H9 (cell line): ENCODE measurements at regions not wholly inside any gene's neighbourhood (a gene's known extent, or its start where the extent isn't known, plus 50 kb on each side); places are given as distances from the start of the nearest gene placed in this dataset.

Experiments used
- DNase-seq: peaks from one replicate; pipeline ENCODE4 v3.0.0-alpha.2; 2017
- H2AFZ ChIP-seq: one replicate; pipeline ENCODE4 v1.6.1; 2013; ENCODE audit warnings: mild to moderate bottlenecking, low read length, control low read depth, moderate library complexity
- H2AK5ac ChIP-seq: 2 replicates; pipeline ENCODE4 v1.6.1; 2013; ENCODE audit warnings: low read length, control low read depth, mixed read lengths; ENCODE audit not compliant: insufficient read length
- H2BK120ac ChIP-seq: one replicate; pipeline ENCODE4 v1.6.1; 2013; ENCODE audit warnings: low read depth, mild to moderate bottlenecking, low read length, control low read depth, inconsistent platforms; ENCODE audit not compliant: poor library complexity, severe bottlenecking
- H2BK12ac ChIP-seq: 2 replicates; pipeline ENCODE4 v1.6.1; 2013; ENCODE audit warnings: low read length, control low read depth, mixed read lengths, low read depth; ENCODE audit not compliant: insufficient read length
- H2BK15ac ChIP-seq: 2 replicates; pipeline ENCODE4 v1.6.1; 2013; ENCODE audit warnings: low read depth, low read length, control low read depth
- H2BK20ac ChIP-seq: one replicate; pipeline ENCODE4 v1.6.1; 2013; ENCODE audit warnings: low read depth, mild to moderate bottlenecking, low read length, control low read depth, inconsistent platforms; ENCODE audit not compliant: poor library complexity, severe bottlenecking
- H2BK5ac ChIP-seq: 2 replicates; pipeline ENCODE4 v1.6.1; 2013; ENCODE audit warnings: low read length, control low read depth, mixed read lengths; ENCODE audit not compliant: insufficient read length
- H3K14ac ChIP-seq: 2 replicates; pipeline ENCODE4 v1.6.1; 2013; ENCODE audit warnings: low read length, control low read depth; ENCODE audit not compliant: insufficient read depth
- H3K18ac ChIP-seq: 2 replicates; pipeline ENCODE4 v1.6.1; 2013; ENCODE audit warnings: low read depth, mild to moderate bottlenecking, mixed read lengths, low read length, control low read depth; ENCODE audit not compliant: insufficient read length
- H3K23ac ChIP-seq: 2 replicates; pipeline ENCODE4 v1.6.1; 2013; ENCODE audit warnings: low read length, control low read depth, mixed read lengths, low read depth; ENCODE audit not compliant: insufficient read length
- H3K23me2 ChIP-seq: 2 replicates; pipeline ENCODE4 v1.6.1; 2013; ENCODE audit warnings: low read depth, mild to moderate bottlenecking, mixed read lengths, low read length, control low read depth; ENCODE audit not compliant: insufficient read length, poor library complexity, severe bottlenecking
- H3K27ac ChIP-seq: 2 replicates; pipeline ENCODE4 v1.5.1; 2013; ENCODE audit warnings: low read length, control low read depth, mixed read lengths, low read depth; ENCODE audit not compliant: insufficient read length
- H3K27me3 ChIP-seq: 2 replicates; pipeline ENCODE4 v1.6.1; 2013; ENCODE audit warnings: low read length, control low read depth, inconsistent platforms; ENCODE audit not compliant: insufficient read depth
- H3K4ac ChIP-seq: 2 replicates; pipeline ENCODE4 v1.6.1; 2013; ENCODE audit warnings: low read depth, mild to moderate bottlenecking, control low read depth, inconsistent platforms, low read length, moderate library complexity
- H3K4me1 ChIP-seq: 2 replicates; pipeline ENCODE4 v1.6.1; 2013; ENCODE audit warnings: low read length, control low read depth, inconsistent platforms; ENCODE audit not compliant: insufficient read depth
- H3K4me2 ChIP-seq: 2 replicates; pipeline ENCODE4 v1.6.1; 2013; ENCODE audit warnings: low read length, control low read depth, mixed read lengths; ENCODE audit not compliant: insufficient read length, insufficient read depth
- H3K56ac ChIP-seq: 2 replicates; pipeline ENCODE4 v1.6.1; 2013; ENCODE audit warnings: low read depth, mild to moderate bottlenecking, mixed read lengths, low read length, control low read depth; ENCODE audit not compliant: insufficient read length
- H3K79me1 ChIP-seq: 2 replicates; pipeline ENCODE4 v1.6.1; 2013; ENCODE audit warnings: low read depth, mild to moderate bottlenecking, moderate library complexity, low read length, control low read depth, inconsistent platforms; ENCODE audit not compliant: insufficient read depth, poor library complexity, severe bottlenecking
- H3K79me2 ChIP-seq: 2 replicates; pipeline ENCODE4 v1.6.1; 2013; ENCODE audit warnings: low read length, control low read depth, inconsistent platforms; ENCODE audit not compliant: insufficient read depth
- H3K9ac ChIP-seq: 2 replicates; pipeline ENCODE4 v1.6.1; 2013; ENCODE audit warnings: low read length, control low read depth, mixed read lengths; ENCODE audit not compliant: insufficient read length; ENCODE audit errors: extremely low read depth
- H3K9me3 ChIP-seq: one replicate; pipeline ENCODE4 v1.6.1; 2013; ENCODE audit warnings: low read depth, low read length, inconsistent platforms; ENCODE audit not compliant: control insufficient read depth
- H3T11ph ChIP-seq: one replicate; pipeline ENCODE4 v1.6.1; 2013; ENCODE audit warnings: mild to moderate bottlenecking, low read length, control low read depth, inconsistent platforms
- H4K20me1 ChIP-seq: one replicate; pipeline ENCODE4 v1.6.1; 2013; ENCODE audit not compliant: control insufficient read depth, insufficient read length, insufficient read depth
- H4K5ac ChIP-seq: 2 replicates; pipeline ENCODE4 v1.6.1; 2013; ENCODE audit warnings: low read depth, mild to moderate bottlenecking, mixed read lengths, low read length, control low read depth; ENCODE audit not compliant: insufficient read length
- H4K8ac ChIP-seq: replicated peaks from 2 replicates; pipeline ENCODE4 v1.6.1; 2013; ENCODE audit warnings: low read length, control low read depth, mixed read lengths, low read depth; ENCODE audit not compliant: insufficient read length
- H4K91ac ChIP-seq: 2 replicates; pipeline ENCODE4 v1.6.1; 2013; ENCODE audit warnings: low read depth, mild to moderate bottlenecking, moderate library complexity, mixed read lengths, low read length, control low read depth; ENCODE audit not compliant: insufficient read length
- H3K27ac Mint-ChIP-seq, 3 experiments: 2 replicates in 2 of 3; 3 replicates in 1 of 3; pipeline ENCODE4 v1.8.0; 2020 to 2021; ENCODE audit warnings: mixed read lengths in 3 of 3, mild to moderate bottlenecking in 1 of 3, moderate library complexity in 1 of 3
- H3K27me3 Mint-ChIP-seq: 2 replicates; pipeline ENCODE4 v1.8.0; 2021; ENCODE audit warnings: low read depth, mild to moderate bottlenecking, moderate library complexity, mixed read lengths
- H3K36me3 Mint-ChIP-seq, 3 experiments: 2 replicates in 2 of 3; 3 replicates in 1 of 3; pipeline ENCODE4 v1.8.0; 2020 to 2021; ENCODE audit warnings: low read depth in 3 of 3, mixed read lengths in 3 of 3; ENCODE audit not compliant: insufficient read depth in 1 of 3
- H3K4me1 Mint-ChIP-seq, 2 experiments: 2 replicates each; pipeline ENCODE4 v1.8.0; 2020; ENCODE audit warnings: mixed read lengths in 2 of 2
- H3K4me3 Mint-ChIP-seq, 2 experiments: 2 replicates in 1 of 2; 3 replicates in 1 of 2; pipeline ENCODE4 v1.8.0; 2020 to 2021; ENCODE audit warnings: mild to moderate bottlenecking in 2 of 2, mixed read lengths in 2 of 2, moderate library complexity in 1 of 2
- H3K9me3 Mint-ChIP-seq, 2 experiments: 2 replicates in 1 of 2; 3 replicates in 1 of 2; pipeline ENCODE4 v1.8.0; 2020; ENCODE audit warnings: mild to moderate bottlenecking in 2 of 2, mixed read lengths in 2 of 2, moderate library complexity in 1 of 2
- CTCF ChIP-seq: fragments of 200-600 bp; sonication (generic); conservative IDR thresholded peaks from 3 replicates; pipeline ENCODE4 v1.8.0; 2021; ENCODE audit warnings: antibody characterized with exemption, mild to moderate bottlenecking
- WGBS: extraction: QIAGEN DNeasy Blood & Tissue Kit; methylation state at CpG from one replicate; pipeline ENCODE4 v1.1.7; 2013; ENCODE audit warnings: missing lambda C conversion rate, low lambda C conversion rate, mixed read lengths; ENCODE audit not compliant: insufficient read length; ENCODE audit errors: extremely low coverage; 5-methylcytosine and 5-hydroxymethylcytosine counted together

GRCh38 chr16:65468133-65468532 is 346.3 kb upstream of the CDH11 start:
- H4K8ac ChIP-seq = no peak overlapping the region
- no peak overlapping the region for H3K14ac ChIP-seq
- H4K20me1 ChIP-seq = no peaks in the 10 kb centered on the region
- H2BK15ac ChIP-seq = no peak overlapping the region
- no peaks in the 10 kb centered on the region for H3K23me2 ChIP-seq
- H3K79me2 ChIP-seq = no peaks in the 10 kb centered on the region
- no peaks in the 10 kb centered on the region for H3K4me1 Mint-ChIP-seq
- H3K27ac Mint-ChIP-seq = no peak overlapping the region
- peaks cover 0 to 3% of the 10 kb centered on the region in 2 experiments; a peak in 2 of 5 replicates for H3K9me3 Mint-ChIP-seq
- no peaks in the 10 kb centered on the region; the same call in 1 of the 2 replicates for H3K4me1 ChIP-seq
- no peak overlapping the region for H4K91ac ChIP-seq
- WGBS = no CpG with 5 or more reads among the region's 1 CpG
- H3K56ac ChIP-seq = no peak overlapping the region
- H3K4me3 Mint-ChIP-seq = no peak overlapping the region
- no peaks in the 10 kb centered on the region for H3K36me3 Mint-ChIP-seq
- no peak overlapping the region for H3K9ac ChIP-seq
- H4K5ac ChIP-seq = no peak overlapping the region
- no peak overlapping the region for H3K4ac ChIP-seq
- DNase-seq = no peak
- no peaks in the 10 kb centered on the region for H3K9me3 ChIP-seq
- H3K27ac ChIP-seq = no peak overlapping the region
- H3K4me2 ChIP-seq = no peak overlapping the region
- no peak for TF ChIP-seq CTCF
- H3T11ph ChIP-seq = no peak overlapping the region
- H2BK20ac ChIP-seq = no peak overlapping the region
- H2BK12ac ChIP-seq = no peak overlapping the region
- H3K18ac ChIP-seq = no peak overlapping the region
- H3K27me3 Mint-ChIP-seq = peaks cover 6% of the 10 kb centered on the region
- no peaks in the 10 kb centered on the region for H3K27me3 ChIP-seq
- no peak overlapping the region for H2AK5ac ChIP-seq
- H2BK5ac ChIP-seq = no peak overlapping the region
- no peaks in the 10 kb centered on the region for H3K79me1 ChIP-seq
- no peak overlapping the region for H2AFZ ChIP-seq
- no peak overlapping the region for H3K23ac ChIP-seq
- no peak overlapping the region for H2BK120ac ChIP-seq
